Fibroblast of skin of abdomen (primary cell): ENCODE measurements at regions not wholly inside any gene's neighbourhood (a gene's known extent, or its start where the extent isn't known, plus 50 kb on each side); places are given as distances from the start of the nearest gene placed in this dataset.
A peak's percentile ranks its signal among the peaks of the same experiment; 100 is the strongest.

Experiments used
- DNase-seq: peaks from one replicate; pipeline ENCODE4 v3.0.0-alpha.2; 2013

DNA sequence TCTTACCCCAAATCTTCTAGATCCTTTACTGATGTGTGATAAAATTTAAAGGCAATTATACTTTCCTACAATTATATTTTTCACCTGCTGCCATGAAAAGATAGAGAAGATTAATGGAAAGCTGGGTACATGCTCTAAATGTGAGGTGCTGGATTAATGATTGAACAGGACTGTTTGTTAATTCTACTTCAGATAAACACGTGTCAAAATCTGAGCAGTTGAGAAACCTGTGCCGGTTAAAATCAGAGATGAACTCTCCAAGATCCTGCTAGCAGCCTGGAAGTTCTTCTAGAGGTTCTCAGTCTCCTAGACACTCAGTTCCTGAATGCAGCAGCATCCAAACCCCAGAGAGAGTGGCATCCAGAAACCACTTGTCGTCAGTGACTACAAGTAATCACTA lies 69.2 kb downstream of the INHBA start:
- no peak for DNase-seq

DNA sequence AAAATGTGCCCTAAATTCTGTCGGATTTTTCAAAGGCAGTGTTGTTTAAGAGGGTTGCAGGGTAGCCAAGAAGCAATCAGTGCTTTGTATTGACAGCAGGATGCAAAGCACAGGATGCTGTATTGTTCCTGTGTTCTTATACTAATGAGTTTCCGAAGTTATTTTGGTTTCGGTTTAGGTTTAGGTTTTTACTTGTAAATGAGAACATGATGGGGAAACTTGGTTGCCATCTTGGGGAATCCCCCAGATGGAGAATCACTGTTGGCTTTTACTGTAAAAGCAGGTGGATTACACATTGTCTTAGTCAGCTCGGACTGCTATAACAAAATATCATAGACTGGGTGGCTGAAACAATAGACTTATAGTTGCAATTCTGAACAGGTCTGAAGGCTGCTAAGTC lies 72.1 kb downstream of the INHBA start:
- DNase-seq = no peak

DNA sequence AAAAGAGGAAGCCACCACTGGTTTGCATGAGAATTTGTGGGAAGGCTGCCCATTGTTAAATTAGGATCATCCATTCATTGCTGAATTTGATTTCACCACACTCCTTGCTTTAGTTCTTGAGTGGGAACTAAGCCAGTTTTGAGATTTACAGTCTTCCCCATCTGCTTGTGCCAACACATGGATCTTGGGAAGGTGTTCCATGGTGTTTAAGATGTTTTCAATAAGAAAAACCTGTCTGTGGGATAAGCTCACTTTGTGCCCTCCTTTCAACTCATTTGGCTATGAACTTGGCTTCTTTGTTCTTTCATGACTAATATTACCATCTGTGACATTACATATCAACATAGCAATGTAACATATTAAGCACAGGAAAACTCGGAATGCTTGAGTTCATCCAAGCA lies 73.2 kb downstream of the INHBA start:
- peak; percentile 85 for DNase-seq

DNA sequence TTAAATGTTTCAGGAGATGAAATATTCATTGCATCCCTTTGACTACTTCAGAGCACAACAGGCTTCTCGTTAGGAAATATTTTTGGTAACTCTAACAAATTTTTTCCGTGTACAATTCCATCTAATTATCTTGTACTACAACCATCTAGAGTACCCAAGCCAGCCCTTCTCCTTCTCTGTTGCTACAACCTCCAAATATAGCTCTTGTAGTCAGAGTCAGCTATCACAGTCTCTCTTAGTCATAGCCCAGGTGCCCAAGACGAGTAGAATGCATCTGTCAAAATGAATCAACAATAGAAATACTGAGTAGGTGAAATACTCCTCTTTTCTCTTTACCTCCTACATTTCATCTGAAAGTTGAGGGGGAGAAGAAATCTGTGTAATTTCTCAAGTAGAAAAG lies 74.0 kb downstream of the INHBA start:
- peak; percentile 28 for DNase-seq

DNA sequence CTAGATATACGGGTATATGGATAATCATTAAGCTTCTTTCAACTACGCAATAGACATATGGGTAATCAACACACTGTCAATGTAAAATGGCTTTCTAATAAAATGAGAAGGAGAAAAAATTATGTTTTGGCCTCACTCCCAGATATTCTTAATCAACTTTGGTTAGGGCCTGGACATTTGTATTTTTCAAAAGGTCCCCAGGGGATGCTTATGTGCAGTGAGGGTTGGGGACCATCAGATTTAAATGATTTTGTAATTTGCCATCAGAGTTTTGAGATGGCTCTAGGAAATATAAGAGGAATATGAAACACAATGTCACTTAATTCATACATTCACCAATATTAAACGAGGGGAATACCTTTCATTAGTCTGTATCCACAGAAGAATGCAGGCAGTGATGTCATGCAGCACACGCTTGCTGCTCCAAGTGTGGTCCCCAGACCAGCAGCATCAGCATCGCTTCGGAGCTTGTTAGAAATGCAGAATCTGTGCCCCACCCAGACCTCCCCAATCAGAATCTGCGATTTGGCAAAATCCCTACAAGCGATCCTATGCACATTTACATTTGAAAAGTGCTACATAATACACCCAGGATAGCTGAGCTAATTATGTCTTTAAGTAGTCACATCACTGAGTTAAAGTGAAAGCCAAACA lies 75.1 kb downstream of the INHBA start:
- DNase-seq = peak; percentile 17

DNA sequence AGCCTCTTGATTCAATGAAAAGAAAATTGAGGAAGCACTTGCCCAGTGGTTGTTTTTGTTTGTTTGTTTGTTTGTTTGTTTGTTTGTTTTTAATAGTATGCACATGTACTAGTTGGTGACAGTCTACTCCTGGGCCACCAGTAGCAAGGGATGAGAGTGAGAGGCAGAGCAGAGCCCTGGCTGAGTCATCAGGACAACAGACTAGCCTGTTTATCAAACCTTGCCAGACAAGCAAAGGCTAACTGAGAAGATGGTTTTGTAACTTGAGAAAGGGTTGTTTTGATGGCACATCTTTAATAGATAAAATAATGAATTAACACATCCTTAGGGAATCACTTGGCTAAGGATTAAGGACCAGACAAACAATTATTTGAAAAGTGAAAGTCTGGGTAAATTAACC lies 78.1 kb downstream of the INHBA start:
- DNase-seq = peak; percentile 21

DNA sequence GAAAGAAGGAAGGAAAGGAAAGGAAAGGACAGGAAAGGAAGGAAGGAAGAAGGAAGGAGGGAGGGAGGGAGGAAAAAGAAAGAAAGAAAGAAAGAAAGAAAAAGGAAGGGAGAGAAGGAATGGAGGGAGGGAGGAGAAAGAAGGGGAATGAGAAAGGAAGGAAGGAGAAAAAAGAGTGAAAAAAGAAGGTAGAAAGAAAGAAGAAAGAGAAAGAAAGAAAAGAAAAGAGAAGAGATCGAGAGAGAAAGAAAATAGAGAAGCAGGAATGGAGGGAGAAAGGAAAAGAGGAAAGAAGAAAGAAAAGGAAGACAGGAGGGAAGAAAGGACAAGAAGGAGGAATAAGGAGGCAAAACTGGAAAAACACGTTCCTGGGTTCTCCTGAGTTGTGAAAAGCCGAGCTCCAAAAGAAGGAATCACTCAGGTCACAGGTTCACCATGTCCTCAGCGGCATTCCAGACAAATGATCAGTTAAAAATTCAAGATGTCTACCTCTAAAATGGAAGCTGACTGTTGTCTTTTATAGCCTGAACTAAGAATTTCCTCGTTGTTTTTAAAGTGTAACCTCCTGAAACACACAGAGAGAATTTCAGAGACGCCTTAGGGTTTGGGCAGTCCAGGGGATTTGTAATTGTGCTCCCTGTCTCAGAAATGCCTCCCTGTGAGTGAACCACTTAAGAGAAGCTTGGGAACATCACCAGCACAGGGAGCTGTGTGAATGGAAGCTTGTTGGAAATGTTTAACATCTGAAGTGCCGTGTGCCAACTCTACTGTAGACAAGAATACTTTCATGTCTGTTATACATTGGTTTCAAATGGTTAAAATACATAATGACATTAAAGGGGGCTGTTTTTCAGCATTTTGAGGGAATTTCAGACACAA lies 80.7 kb downstream of the INHBA start:
- no peak for DNase-seq

DNA sequence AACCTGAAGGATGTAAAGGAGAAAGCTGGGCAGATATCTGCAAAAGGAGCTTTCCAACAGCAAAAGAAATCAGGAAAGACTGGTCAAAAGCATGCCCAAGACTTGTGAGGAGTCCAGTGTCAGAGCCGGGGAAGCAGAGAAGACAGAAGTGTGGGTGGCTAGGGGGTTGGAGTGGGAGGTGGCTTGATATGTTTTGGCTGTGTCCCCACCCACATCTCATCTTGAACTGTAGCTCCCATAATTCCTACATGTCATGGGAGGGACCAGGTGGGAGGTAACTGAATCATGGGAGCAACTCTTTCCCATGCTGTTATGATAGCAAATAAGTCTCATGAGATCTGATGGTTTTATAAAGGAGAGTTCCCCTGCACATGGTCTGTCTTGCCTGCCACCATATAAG lies 84.9 kb downstream of the INHBA start:
- DNase-seq = no peak

DNA sequence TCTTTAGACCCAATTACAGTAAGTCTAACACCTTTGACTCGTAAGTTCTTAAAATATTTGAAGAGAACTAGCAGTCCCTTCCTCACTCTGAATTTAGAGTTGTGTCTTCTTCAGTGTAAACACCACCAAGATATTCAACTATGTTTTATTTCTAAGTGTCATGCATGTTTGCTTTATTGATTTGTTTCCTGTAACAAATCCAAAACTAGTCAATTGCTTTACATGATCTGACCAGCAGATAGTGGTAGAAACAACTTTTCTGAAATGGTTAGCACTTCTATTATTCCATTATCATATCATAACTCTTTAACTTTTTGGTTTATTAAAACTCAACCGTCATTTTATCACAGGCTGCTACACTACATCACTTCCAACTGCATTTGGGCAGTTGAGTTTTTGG lies 90.1 kb downstream of the INHBA start:
- DNase-seq = no peak

DNA sequence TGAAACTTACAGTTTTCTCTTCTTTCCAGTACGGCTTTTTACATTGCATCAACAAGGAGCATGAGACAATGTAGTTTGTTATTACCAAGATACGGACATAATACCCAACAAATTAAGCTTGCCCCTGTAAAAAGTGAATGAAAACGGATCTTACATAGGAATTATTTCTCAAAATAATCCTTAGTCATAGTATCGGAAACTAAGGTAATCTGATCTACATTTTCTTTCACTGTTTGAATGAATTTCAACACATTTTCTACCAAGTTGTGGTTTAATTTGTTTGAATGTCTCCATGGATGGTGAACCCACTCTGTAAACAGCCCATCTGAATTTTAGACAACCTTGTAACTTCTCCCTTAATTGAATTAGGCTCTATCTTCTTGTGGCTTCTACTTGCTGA lies 90.5 kb downstream of the INHBA start:
- DNase-seq = no peak

DNA sequence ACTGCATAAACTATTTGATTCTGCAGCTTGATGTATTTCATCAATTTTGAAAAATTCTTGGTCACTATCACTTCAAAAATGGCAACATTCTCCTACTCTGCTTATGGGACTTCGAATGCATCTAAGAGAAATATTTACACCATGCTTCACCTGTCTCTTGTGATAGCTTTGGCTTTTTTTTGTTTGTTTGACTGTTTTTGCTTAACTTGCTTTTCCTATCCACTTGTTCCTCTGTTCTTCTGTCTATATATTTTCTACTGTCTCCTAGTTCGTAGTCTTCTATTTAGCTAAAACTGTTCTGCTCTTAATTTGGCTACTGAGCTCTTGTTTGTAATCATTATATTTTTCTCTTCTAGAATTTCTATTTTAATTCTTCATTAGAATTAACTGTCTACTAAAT lies 94.4 kb downstream of the INHBA start:
- no peak for DNase-seq

DNA sequence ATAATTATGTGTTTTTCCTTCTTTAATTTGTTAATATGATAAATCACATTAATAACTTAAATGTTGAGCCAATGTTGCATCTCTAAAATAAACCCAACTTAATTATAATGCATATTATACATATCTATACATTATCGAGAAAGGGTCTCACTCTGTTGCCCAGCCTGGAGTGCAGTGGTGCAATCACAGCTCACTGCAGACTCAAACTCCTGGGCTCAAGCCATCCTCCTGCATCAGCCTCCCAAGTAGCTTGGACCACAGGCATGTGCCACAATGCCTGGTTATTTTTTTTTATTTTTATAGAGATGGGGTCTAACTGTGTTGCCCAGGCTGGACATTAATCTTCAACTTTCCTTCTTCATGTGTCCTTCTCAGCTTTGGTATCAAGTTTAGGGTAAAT lies 98.9 kb downstream of the INHBA start:
- DNase-seq = no peak

DNA sequence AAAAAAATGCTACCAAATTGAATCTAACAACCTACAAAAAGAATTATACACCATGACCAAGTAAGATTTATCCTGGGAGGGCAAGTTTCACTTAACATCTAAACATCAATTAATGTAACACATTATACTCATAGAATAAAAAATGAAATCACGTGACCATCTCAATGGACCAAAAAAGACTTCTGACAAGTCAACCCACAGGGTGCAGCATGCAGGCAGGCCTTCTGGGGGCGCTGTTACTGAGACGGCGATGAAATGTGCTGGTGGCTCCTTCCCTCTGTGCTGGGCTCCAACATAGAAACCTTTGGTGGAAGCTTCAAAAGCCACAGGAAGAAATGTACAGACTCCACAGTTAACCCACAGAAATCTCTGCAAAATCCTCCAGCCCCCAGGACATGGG lies 103.1 kb downstream of the INHBA start:
- DNase-seq = no peak

DNA sequence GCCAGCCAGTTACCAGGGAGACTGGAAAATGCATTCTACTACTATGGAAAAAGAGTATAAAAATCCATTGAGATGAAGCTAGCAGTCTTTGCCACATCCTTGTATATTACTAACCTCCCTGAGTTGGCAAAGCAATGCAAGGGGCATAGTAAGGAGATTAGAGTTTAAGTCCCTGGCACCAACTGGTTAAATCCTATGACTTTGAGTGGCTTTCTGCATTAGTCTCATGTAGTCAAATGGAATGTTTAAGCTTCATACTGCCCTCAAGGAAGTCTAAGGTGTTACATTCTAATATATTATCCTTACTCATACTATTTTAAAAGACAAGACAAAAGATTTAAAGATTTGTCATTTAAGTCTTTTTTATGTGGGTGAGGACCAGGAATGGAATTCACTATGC lies 110.1 kb downstream of the INHBA start:
- no peak for DNase-seq

DNA sequence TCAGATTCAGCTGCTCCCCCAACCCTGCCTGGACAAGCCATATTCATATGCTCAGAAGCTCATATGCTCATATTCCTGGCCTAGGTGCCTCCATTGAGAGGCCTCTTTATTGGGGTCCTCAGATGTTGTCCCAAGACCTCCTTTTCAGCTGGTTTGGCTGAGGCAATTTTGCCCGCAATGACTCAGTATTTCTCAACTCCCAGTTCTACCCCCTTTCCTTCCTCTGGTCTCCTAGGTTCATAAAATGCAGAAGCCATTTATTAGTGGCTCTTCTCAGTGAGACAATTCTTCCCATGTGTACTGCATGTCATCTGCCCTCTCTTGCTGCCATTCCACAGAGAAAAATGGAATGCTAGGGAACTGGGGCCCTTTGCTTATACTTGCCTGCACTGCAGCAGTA lies 110.7 kb downstream of the INHBA start:
- DNase-seq = no peak

DNA sequence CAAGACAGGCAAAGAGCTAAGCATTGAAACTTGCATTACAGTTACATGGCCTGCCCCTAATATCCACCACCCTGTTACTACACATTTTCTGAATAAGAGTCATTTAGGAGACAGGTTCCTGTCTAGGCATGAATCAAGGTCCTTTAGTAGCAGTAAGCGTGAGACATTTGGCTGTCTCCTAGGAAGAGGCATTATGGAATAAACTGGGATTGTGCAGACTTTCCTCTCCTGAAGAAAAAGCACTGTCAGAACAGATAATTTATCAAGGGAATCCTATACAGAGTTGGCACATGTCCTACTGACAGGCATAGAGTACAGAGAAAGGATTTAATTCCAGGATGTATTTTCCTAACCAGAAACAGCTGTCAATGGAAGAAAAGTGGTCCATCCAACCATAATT lies 111.9 kb downstream of the INHBA start:
- peak; percentile 44 for DNase-seq

DNA sequence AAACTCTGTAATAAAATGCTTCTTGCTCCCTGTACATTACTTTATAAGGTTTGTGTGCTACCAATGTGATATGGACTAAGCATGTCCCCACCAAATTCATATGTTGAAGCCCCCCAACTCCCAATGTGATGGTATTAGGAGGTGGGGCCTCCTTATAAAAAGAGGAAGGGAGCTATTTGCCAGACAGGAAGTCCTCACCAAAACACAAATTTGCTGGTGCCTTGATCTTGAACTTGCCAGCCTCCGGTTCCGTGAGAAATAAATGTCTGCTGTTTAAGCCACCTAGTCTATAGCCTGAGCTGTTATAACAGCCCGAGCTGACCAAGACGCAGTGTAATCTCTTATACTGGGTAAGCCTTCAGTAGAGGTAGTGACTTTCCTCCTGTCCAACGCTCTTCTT lies 114.5 kb downstream of the INHBA start:
- DNase-seq = no peak

DNA sequence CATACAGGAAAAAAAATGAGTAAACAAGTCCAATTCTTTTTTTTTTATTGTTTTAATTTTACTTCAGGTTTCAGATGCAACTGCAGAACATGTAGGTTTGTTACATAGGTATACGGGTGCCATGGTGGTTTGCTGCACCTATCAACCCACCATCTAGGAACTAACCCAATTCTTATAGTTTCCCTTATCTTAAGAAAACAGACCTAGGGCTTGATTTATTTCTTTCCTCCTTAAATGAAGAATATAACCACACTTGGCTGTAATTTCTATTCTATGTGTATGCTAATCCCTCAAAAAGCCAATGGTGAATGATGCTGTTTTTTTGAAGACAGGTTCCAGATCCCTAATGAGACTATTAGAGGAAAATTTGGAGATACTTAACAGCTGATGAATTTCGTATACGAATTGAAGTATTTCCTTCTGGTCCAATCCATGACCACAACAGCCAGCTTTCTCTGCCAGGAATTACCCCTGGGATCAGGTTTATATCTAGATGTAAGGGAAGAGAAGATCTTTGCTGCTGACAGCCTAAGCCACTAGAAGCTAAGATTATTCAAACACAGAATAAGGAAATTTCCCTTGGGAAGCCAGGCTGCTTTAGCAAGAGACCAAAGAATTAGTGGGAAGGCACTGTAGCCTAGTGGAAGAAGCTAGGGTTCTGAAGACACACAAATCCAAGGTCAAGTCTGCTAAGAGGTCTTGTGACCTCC lies 115.8 kb downstream of the INHBA start:
- DNase-seq = peak; percentile 43

DNA sequence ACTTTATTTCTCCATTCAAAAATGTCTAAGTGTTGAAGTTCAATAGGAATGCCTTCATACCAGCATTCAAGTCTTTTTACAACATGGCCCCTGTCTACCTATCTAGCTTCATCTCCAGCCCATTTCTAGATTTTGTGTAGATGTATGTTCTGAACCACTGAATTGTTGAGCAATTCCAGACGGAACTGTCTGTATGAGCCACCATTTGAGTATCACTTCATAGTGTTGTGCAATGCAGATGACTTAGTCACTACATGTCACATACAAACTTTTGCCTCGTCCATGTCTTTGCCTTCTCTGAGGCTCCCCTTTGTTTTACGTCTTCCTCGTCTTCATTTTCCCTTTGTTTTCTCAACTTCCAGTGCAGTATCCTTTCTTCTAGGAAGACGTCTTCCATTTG lies 118.1 kb downstream of the INHBA start:
- DNase-seq = no peak

DNA sequence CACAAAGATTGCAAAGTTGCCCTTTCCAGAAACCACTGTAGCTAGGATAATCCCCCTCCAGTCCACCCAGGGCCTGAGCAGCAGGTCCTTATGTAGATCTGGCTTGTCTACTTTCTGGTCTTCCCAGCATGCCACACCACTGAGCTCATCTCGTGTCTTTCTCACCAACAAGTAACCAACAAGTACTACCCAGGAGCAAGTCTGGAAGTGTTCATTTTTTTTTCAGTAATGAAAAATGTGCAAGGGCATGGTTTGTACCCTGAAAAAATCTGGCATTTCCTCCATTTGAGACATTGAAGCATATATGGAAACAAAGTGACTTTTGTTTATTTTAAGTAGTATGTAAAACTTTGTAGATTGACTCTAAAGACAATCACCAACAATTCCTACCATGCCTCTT lies 120.8 kb downstream of the INHBA start:
- DNase-seq = no peak

DNA sequence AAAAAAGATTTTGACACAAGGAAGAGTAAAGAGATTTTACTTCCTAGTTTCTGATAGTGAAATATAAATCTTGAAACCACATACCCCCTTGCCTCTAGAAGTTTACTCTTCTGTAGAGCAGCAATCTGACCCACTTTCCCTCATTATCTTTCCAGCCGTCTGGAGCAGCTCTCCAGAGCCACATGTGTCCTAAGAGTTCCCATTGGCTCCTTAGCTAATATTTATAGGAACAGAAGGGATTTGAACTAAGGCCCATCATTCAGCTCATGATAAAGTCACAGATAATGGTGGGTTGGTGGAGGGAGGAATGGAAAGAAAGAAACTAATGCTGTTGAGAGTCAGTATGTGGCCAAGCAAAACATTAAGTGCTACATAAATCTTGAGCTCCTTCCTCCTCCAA lies 121.8 kb downstream of the INHBA start:
- DNase-seq = no peak

DNA sequence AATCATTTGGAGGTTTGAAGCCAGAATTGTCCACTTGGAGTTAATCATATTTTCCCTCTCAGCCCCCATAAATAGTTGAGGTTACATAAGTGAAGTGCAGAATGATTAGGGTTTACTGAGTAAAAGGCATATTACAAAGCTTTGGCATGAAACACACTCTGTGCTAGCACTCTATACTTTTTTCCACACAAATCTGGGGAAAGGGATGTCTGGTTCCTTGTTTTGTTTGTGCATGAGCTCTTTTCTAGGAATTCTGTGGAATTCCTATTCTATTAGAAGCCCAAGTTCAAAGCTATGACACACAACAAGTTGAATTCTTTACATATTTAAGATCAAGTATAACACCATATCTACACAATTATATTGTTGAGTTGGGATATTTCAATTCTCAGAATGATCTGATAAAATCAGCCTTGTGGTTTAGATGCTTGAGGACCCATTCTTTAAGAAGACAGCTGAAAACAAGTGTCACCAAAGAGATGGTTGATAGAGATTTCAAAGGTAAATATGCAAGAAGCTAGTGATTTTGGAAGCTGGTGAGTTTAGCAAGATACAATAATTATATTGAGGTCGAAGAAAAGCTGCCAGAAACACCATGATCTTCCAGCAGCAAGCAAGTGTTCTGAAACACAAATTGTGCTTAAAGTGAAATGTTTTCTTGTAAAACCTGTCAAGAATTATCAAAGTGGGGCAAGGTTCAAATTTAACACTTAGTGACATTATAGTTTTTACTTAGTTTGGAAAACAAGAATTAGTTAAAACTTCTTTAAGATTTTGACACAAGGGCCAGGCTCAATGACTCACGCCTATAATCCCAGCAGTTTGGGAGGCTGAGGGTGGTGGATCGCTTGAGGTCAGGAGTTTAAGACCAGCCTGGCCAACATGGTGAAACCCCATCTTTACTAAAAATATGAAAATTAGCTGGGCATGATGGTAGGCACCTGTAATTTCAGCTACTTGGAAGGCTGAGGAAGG lies 122.6 kb downstream of the INHBA start:
- DNase-seq = peak; percentile 98

DNA sequence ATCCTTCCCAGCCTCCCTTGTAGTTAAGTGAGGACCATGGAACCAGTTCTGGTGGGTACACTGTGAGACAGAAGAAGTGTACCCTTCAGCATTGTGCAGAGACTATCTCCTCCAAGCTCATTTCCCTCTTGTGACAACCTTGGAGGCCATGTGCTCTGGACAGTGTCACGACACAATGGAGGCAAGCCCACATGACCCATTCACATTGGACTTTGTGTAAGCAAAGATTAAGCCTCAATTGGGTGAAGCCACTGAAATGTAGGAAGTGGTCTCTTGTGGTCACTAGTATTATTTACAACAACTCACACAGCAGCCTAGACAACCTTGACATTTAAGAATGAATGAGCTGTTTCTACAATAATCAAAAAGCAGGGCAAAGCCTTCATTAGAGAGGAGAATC lies 124.2 kb downstream of the INHBA start:
- no peak for DNase-seq
